Neuronal stem cell (in vitro differentiated cells): ENCODE measurements at regions not wholly inside any gene's neighbourhood (a gene's known extent, or its start where the extent isn't known, plus 50 kb on each side); places are given as distances from the start of the nearest gene placed in this dataset.
"Not testable (repeated sequence)": the region's sequence is repeated elsewhere in the genome, so short reads cannot be mapped to it uniquely, and the experiment has no call there.

Experiments
- DNase-seq: peaks from one replicate; pipeline ENCODE4 v3.0.0-alpha.2; 2013; ENCODE audit warnings: low spot score
- H2AFZ ChIP-seq: one replicate; pipeline ENCODE4 v1.6.1; 2013; ENCODE audit warnings: mild to moderate bottlenecking, low read length, inconsistent platforms
- H2AK5ac ChIP-seq: 2 replicates; pipeline ENCODE4 v1.6.1; 2013; ENCODE audit warnings: low read depth, mild to moderate bottlenecking, inconsistent platforms, low read length, moderate library complexity, mixed read lengths
- H2BK120ac ChIP-seq: 2 replicates; pipeline ENCODE4 v1.6.1; 2013; ENCODE audit warnings: low read depth, mild to moderate bottlenecking, inconsistent platforms, low read length, moderate library complexity, mixed read lengths
- H2BK12ac ChIP-seq: one replicate; pipeline ENCODE4 v1.6.1; 2013; ENCODE audit warnings: low read length, inconsistent platforms
- H2BK15ac ChIP-seq: 2 replicates; pipeline ENCODE4 v1.6.1; 2013; ENCODE audit warnings: mild to moderate bottlenecking, low read length, inconsistent platforms, mixed read lengths
- H2BK5ac ChIP-seq: one replicate; pipeline ENCODE4 v1.6.1; 2013; ENCODE audit warnings: inconsistent platforms, mild to moderate bottlenecking, low read length, moderate library complexity
- H3K14ac ChIP-seq: one replicate; pipeline ENCODE4 v1.6.1; 2013; ENCODE audit warnings: low read length, inconsistent platforms
- H3K18ac ChIP-seq: 2 replicates; pipeline ENCODE4 v1.6.1; 2013; ENCODE audit warnings: low read length, inconsistent platforms
- H3K23ac ChIP-seq: 2 replicates; pipeline ENCODE4 v1.6.1; 2013; ENCODE audit warnings: low read depth, mild to moderate bottlenecking, mixed read lengths, low read length, inconsistent platforms; ENCODE audit not compliant: poor library complexity
- H3K27ac ChIP-seq: replicated peaks from 3 replicates; pipeline ENCODE4 v1.5.1; 2013; ENCODE audit warnings: low read length, inconsistent platforms
- H3K27me3 ChIP-seq, 3 experiments: 2 replicates each; pipeline ENCODE4 v1.6.1; 2013; ENCODE audit warnings: low read length in 3 of 3, mild to moderate bottlenecking in 2 of 3, inconsistent platforms in 1 of 3, low read depth in 1 of 3, mixed read lengths in 1 of 3, moderate library complexity in 1 of 3; ENCODE audit not compliant: control insufficient read depth in 3 of 3, insufficient read depth in 3 of 3
- H3K36me3 ChIP-seq, 2 donors: replicated peaks in 1 of 2; 2 replicates each; pipeline ENCODE4 v1.6.1; 2013; ENCODE audit warnings: low read length in 2 of 2; ENCODE audit not compliant: control insufficient read depth in 2 of 2, insufficient read depth in 2 of 2
- H3K4ac ChIP-seq: 2 replicates; pipeline ENCODE4 v1.6.1; 2013; ENCODE audit warnings: inconsistent platforms, mild to moderate bottlenecking, low read length, moderate library complexity
- H3K4me1 ChIP-seq, 2 donors: 1 replicate in 1 of 2; 2 replicates in 1 of 2; pipeline ENCODE4 v1.6.1; 2013; ENCODE audit warnings: low read length in 2 of 2, low read depth in 1 of 2; ENCODE audit not compliant: control insufficient read depth in 2 of 2, insufficient read depth in 1 of 2
- H3K4me2 ChIP-seq: one replicate; pipeline ENCODE4 v1.6.1; 2013; ENCODE audit warnings: mild to moderate bottlenecking, low read length, inconsistent platforms; ENCODE audit not compliant: insufficient read depth, poor library complexity, severe bottlenecking
- H3K4me3 ChIP-seq, 2 donors: 2 replicates each; pipeline ENCODE4 v1.5.1; 2013; ENCODE audit warnings: low read length in 2 of 2, mild to moderate bottlenecking in 2 of 2, inconsistent platforms in 1 of 2, moderate library complexity in 1 of 2
- H3K79me1 ChIP-seq: one replicate; pipeline ENCODE4 v1.6.1; 2013; ENCODE audit warnings: low read depth, mild to moderate bottlenecking, inconsistent platforms, low read length, moderate library complexity
- H3K9ac ChIP-seq: one replicate; pipeline ENCODE4 v1.6.1; 2013; ENCODE audit warnings: mild to moderate bottlenecking, low read depth, low read length, inconsistent platforms; ENCODE audit not compliant: poor library complexity
- H3K9me3 ChIP-seq, 2 donors: replicated peaks in 1 of 2; 2 replicates each; pipeline versions ENCODE3 to v1.6.1; 2013; ENCODE audit warnings: low read length in 2 of 2, mild to moderate bottlenecking in 2 of 2, inconsistent platforms in 1 of 2, low read depth in 1 of 2, mixed read lengths in 1 of 2, moderate library complexity in 1 of 2; ENCODE audit not compliant: control insufficient read depth in 2 of 2, insufficient read depth in 1 of 2
- H4K8ac ChIP-seq: one replicate; pipeline ENCODE4 v1.6.1; 2013; ENCODE audit warnings: low read depth, mild to moderate bottlenecking, inconsistent platforms, low read length, moderate library complexity
- H4K91ac ChIP-seq: one replicate; pipeline ENCODE4 v1.6.1; 2013; ENCODE audit warnings: low read length, low read depth, mild to moderate bottlenecking, inconsistent platforms; ENCODE audit not compliant: poor library complexity
- WGBS, 2 donors: extraction: QIAGEN DNeasy Blood & Tissue Kit; methylation state at CpG; one replicate each; pipeline ENCODE4 v1.1.7; 2013; ENCODE audit warnings: missing lambda C conversion rate in 2 of 2, mixed read lengths in 1 of 2; ENCODE audit not compliant: insufficient read length in 2 of 2, insufficient replicate concordance in 1 of 2; ENCODE audit errors: extremely low coverage in 2 of 2; 5-methylcytosine and 5-hydroxymethylcytosine counted together

DNA sequence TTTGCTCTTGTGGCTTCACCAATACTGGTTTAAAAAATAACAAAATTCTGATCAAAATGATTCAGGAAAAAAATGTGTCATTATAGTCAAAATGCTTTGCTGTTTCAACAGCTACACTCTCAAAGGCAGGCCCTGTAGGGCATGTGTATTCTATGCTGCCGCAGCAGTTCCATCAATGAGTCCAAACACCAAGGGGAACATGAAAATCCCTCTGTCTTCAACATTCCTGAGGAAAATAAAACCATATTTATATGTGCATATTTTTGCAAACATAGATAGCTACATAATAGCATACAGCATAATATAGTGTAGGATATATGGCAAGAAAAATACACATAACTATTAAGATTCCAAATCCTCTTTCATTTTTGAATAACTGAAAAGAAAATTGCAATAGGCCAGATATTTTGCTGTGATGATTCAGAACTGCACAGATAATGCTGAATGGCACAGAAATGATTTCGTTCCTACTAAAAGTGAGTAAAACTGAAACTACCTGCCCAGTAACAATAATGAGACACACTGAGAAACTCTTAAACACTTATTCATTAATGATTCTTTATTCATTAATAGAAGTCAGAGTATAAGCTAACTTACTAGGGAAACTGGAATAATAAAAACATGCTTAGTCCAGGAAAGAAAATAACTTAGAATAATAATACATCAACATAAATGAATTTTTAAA is 343.8 kb downstream of the SUCLG1 start:
- H2BK5ac ChIP-seq: no peak overlapping the region
- no peak overlapping the region for H2BK120ac ChIP-seq
- H3K4me3 ChIP-seq: no peak overlapping the region
- no peak overlapping the region for H3K4ac ChIP-seq
- H2BK15ac ChIP-seq: no peak overlapping the region
- no peak overlapping the region for H2AFZ ChIP-seq
- H3K18ac ChIP-seq: no peak overlapping the region
- H3K36me3 ChIP-seq: no peaks in the 10 kb centered on the region
- H3K27me3 ChIP-seq: no peaks in the 10 kb centered on the region
- no peaks in the 10 kb centered on the region for H3K79me1 ChIP-seq
- no peak overlapping the region for H3K9ac ChIP-seq
- no peak overlapping the region for H2AK5ac ChIP-seq
- H2BK12ac ChIP-seq: no peak overlapping the region
- no peaks in the 10 kb centered on the region for H3K4me1 ChIP-seq
- no peak overlapping the region for H3K27ac ChIP-seq
- no peak overlapping the region for H3K4me2 ChIP-seq
- H3K9me3 ChIP-seq: no peaks in the 10 kb centered on the region
- no peak for DNase-seq
- H4K91ac ChIP-seq: no peak overlapping the region
- H3K23ac ChIP-seq: no peak overlapping the region
- no CpG with 5 or more reads among the region's 2 CpGs for WGBS, 2 donors
- no peak overlapping the region for H3K14ac ChIP-seq
- H4K8ac ChIP-seq: no peak overlapping the region

DNA sequence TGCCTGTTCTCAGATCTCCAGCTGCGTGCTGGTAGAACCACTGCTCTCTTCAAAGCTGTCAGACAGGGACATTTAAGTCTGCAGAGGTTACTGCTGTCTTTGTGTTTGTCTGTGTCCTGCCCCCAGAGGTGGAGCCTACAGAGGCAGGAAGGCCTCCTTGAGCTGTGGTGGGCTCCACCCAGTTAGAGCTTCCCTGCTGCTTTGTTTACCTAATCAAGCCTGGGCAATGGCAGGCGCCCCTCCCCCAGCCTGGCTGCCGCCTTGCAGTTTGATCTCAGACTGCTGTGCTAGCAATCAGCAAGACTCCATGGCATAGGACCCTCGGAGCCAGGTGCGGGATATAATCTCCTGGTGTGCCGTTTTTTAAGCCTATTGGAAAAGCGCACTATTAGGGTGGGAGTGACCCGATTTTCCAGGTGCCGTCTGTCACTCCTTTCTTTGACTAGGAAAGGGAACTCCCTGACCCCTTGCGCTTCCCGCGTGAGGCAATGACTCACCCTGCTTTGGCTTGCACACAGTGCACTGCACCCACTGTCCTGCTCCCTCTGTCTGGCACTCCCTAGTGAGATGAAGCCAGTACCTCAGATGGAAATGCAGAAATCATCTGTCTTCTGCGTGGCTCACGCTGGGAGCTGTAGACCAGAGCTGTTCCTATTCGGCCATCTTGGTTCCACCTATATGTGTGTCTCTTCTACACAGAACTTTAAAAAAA is 355.1 kb downstream of the SUCLG1 start:
- not testable (repeated sequence) for H4K8ac ChIP-seq, H2AK5ac ChIP-seq, H3K4me3 ChIP-seq, H2BK5ac ChIP-seq, H4K91ac ChIP-seq, H3K9ac ChIP-seq, H3K18ac ChIP-seq, H3K4me1 ChIP-seq, H2AFZ ChIP-seq, H3K23ac ChIP-seq, H3K9me3 ChIP-seq, H3K27ac ChIP-seq, H2BK120ac ChIP-seq, H3K79me1 ChIP-seq, H2BK15ac ChIP-seq, H3K4ac ChIP-seq, H3K36me3 ChIP-seq, H2BK12ac ChIP-seq, H3K14ac ChIP-seq, H3K4me2 ChIP-seq, H3K27me3 ChIP-seq, DNase-seq
- WGBS, 2 donors: no CpG with 5 or more reads among the region's 15 CpGs

DNA sequence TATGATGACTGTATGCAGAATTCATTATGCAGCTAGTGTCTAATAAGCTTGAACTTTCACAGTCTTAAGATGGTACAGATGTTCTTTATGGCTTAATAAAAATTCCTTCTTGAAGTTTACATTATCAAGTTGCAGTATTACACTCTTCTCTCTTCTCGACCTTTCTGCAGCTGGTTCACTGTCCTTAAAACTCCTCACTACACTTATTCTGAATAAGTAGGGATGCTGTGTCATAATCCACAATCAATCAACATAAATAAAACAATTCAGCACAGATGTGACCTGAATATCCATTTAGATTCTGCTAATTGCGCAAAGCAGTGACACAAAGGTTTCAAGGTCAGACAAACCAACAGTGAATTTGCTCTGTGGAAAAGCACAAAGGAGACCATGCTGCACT is 356.8 kb downstream of the SUCLG1 start:
- no peak overlapping the region for H2BK12ac ChIP-seq
- H2AFZ ChIP-seq: no peak overlapping the region
- H2BK120ac ChIP-seq: no peak overlapping the region
- no peak overlapping the region for H3K4me2 ChIP-seq
- no peaks in the 10 kb centered on the region for H3K36me3 ChIP-seq
- no peaks in the 10 kb centered on the region for H3K79me1 ChIP-seq
- H3K27ac ChIP-seq: no peak overlapping the region
- no CpG with 5 or more reads among the region's 2 CpGs for WGBS, 2 donors
- no peak overlapping the region for H3K14ac ChIP-seq
- no peak overlapping the region for H2BK5ac ChIP-seq
- no peak overlapping the region for H4K91ac ChIP-seq
- no peak overlapping the region for H3K4me3 ChIP-seq
- no peak overlapping the region for H3K23ac ChIP-seq
- H3K18ac ChIP-seq: no peak overlapping the region
- no peak overlapping the region for H2AK5ac ChIP-seq
- no peaks in the 10 kb centered on the region for H3K27me3 ChIP-seq
- no peak overlapping the region for H4K8ac ChIP-seq
- no peak overlapping the region for H3K4ac ChIP-seq
- no peak for DNase-seq
- no peak overlapping the region for H3K9ac ChIP-seq
- no peaks in the 10 kb centered on the region for H3K9me3 ChIP-seq
- no peak overlapping the region for H2BK15ac ChIP-seq
- no peaks in the 10 kb centered on the region for H3K4me1 ChIP-seq

DNA sequence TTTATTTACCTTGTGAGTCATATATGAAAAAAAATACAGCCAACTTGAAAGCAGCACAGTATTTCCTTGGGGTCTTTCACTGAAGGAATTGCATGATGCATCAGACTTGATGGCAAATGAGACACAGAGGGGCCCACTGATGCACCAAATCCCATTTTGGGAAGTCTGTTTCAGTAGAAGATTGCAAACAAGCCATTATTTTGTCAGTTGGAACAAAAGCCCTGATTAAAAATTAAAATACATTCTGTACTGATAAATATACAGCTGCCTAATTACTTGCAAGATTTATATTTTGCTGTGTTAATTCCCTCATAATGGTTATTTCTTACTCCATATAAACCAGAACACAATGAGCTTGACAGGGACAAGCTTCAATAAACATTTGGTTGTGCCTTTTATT is 370.4 kb downstream of the SUCLG1 start:
- Histone ChIP-seq H3K79me1 (no peaks in the 10 kb centered on the region), H3K4me3 (no peak overlapping the region), H4K91ac (no peak overlapping the region), H2BK15ac (no peak overlapping the region), H3K14ac (no peak overlapping the region), H3K4ac (no peak overlapping the region), H2BK12ac (no peak overlapping the region), H3K4me2 (no peak overlapping the region), H3K27me3 (no peaks in the 10 kb centered on the region), H3K4me1 (peaks cover 0 to 2% of the 10 kb centered on the region in 2 donors), H3K9me3 (no peaks in the 10 kb centered on the region), H4K8ac (no peak overlapping the region), H3K18ac (no peak overlapping the region), H2BK5ac (no peak overlapping the region), H2AFZ (no peak overlapping the region), H3K23ac (no peak overlapping the region), H3K36me3 (no peaks in the 10 kb centered on the region), H2AK5ac (no peak overlapping the region), H3K27ac (no peak overlapping the region), H2BK120ac (no peak overlapping the region), H3K9ac (no peak overlapping the region)
- no peak for DNase-seq
